IMR-90 (cell line): ENCODE measurements at regions not wholly inside any gene's neighbourhood (a gene's known extent, or its start where the extent isn't known, plus 50 kb on each side); places are given as distances from the start of the nearest gene placed in this dataset.

ENCODE experiments used
- ATAC-seq: fragments of 200-7000 bp; cut with Tn5 transposase; 2 replicates; pipeline ENCODE4 v1.9.1; 2020; ENCODE audit warnings: low read depth, mild to moderate bottlenecking, moderate library complexity
- BruUV-seq: library from RNA; stranded (reverse); fragments of 400-500 nt; replicated peaks from 2 replicates; lab custom pipeline; 2021; lab: Mats Ljungman, UMichigan
- CTCF ChIA-PET: fragments of 300-600 bp; formaldehyde crosslinking; extraction: SDS; loops from one replicate; lab custom pipeline; 2021; ENCODE audit warnings: antibody characterized with exemption; lab: Yijun Ruan, JAX
- POLR2A ChIA-PET: fragments of 300-600 bp; sonication (Branson Sonifier 250); formaldehyde crosslinking; loops from one replicate; lab custom pipeline; 2022; ENCODE audit warnings: antibody characterized with exemption; ENCODE audit not compliant: unreplicated experiment; lab: Charles Lee
- DNase-seq: peaks from one replicate; pipeline ENCODE4 v3.0.0; 2013
- H2AFZ ChIP-seq: replicated peaks from 2 replicates; pipeline ENCODE3; 2013; ENCODE audit warnings: low read length, mild to moderate bottlenecking; ENCODE audit not compliant: poor library complexity
- H2AK5ac ChIP-seq: 2 replicates; pipeline ENCODE4 v1.6.1; 2013; ENCODE audit warnings: low read depth, low read length, inconsistent platforms
- H2AK9ac ChIP-seq: replicated peaks from 2 replicates; pipeline ENCODE3; 2013; ENCODE audit warnings: mild to moderate bottlenecking, low read depth, low read length, moderate library complexity; ENCODE audit not compliant: poor library complexity
- H2BK120ac ChIP-seq: 2 replicates; pipeline ENCODE4 v1.6.1; 2013; ENCODE audit warnings: low read depth, low read length, inconsistent platforms
- H2BK15ac ChIP-seq: 3 replicates; pipeline ENCODE4 v1.6.1; 2013; ENCODE audit warnings: low read depth, low read length, inconsistent platforms
- H2BK20ac ChIP-seq: 2 replicates; pipeline ENCODE4 v1.6.1; 2013; ENCODE audit warnings: low read depth, mild to moderate bottlenecking, inconsistent platforms, low read length, moderate library complexity
- H2BK5ac ChIP-seq: 2 replicates; pipeline ENCODE4 v1.6.1; 2013; ENCODE audit warnings: mild to moderate bottlenecking, low read depth, low read length, inconsistent platforms; ENCODE audit not compliant: poor library complexity, severe bottlenecking
- H3K14ac ChIP-seq: replicated peaks from 2 replicates; pipeline ENCODE4 v1.6.1; 2013; ENCODE audit warnings: low read depth, low read length, inconsistent platforms
- H3K18ac ChIP-seq: 2 replicates; pipeline ENCODE4 v1.6.1; 2013; ENCODE audit warnings: low read depth, low read length, control low read depth
- H3K23ac ChIP-seq: 2 replicates; pipeline ENCODE4 v1.6.1; 2013; ENCODE audit warnings: low read depth, low read length, inconsistent platforms
- H3K27ac ChIP-seq: 2 replicates; pipeline ENCODE4 v1.5.1; 2013; ENCODE audit warnings: mild to moderate bottlenecking, control low read depth, low read length; ENCODE audit not compliant: insufficient read depth
- H3K27me3 ChIP-seq: 2 replicates; pipeline ENCODE4 v1.6.1; 2013; ENCODE audit warnings: low read length; ENCODE audit not compliant: control insufficient read depth, insufficient read depth
- H3K36me3 ChIP-seq: 2 replicates; pipeline ENCODE4 v1.6.1; 2013; ENCODE audit warnings: low read length, mixed read lengths; ENCODE audit not compliant: control insufficient read depth, insufficient read depth
- H3K4ac ChIP-seq: 2 replicates; pipeline ENCODE4 v1.6.1; 2013; ENCODE audit warnings: low read depth, low read length, inconsistent platforms
- H3K4me1 ChIP-seq: 2 replicates; pipeline ENCODE4 v1.6.1; 2013; ENCODE audit warnings: low read length, mixed read lengths; ENCODE audit not compliant: control insufficient read depth, insufficient read depth
- H3K4me2 ChIP-seq: 2 replicates; pipeline ENCODE4 v1.6.1; 2013; ENCODE audit warnings: low read depth, mild to moderate bottlenecking, control low read depth, low read length, moderate library complexity
- H3K4me3 ChIP-seq: 2 replicates; pipeline ENCODE4 v1.5.1; 2013; ENCODE audit warnings: low read depth, mild to moderate bottlenecking, control low read depth, low read length, moderate library complexity; ENCODE audit not compliant: insufficient read depth
- H3K56ac ChIP-seq: 2 replicates; pipeline ENCODE4 v1.6.1; 2013; ENCODE audit warnings: low read length, inconsistent platforms; ENCODE audit not compliant: insufficient read depth; ENCODE audit errors: extremely low read depth
- H3K79me1 ChIP-seq, 2 experiments: 2 replicates each; pipeline ENCODE4 v1.6.1; 2013; ENCODE audit warnings: low read length in 2 of 2, inconsistent platforms in 1 of 2, low read depth in 1 of 2
- H3K9ac ChIP-seq: 2 replicates; pipeline ENCODE4 v1.6.1; 2013; ENCODE audit warnings: low read depth, low read length, control low read depth
- H3K9me1 ChIP-seq: 2 replicates; pipeline ENCODE4 v1.6.1; 2013; ENCODE audit warnings: low read length, inconsistent platforms; ENCODE audit not compliant: insufficient read depth
- H3K9me3 ChIP-seq: 2 replicates; pipeline ENCODE4 v1.6.1; 2013; ENCODE audit warnings: low read length; ENCODE audit not compliant: control insufficient read depth, insufficient read depth
- H4K20me1 ChIP-seq: 2 replicates; pipeline ENCODE4 v1.6.1; 2013; ENCODE audit warnings: low read length, inconsistent platforms; ENCODE audit not compliant: insufficient read depth
- H4K5ac ChIP-seq: 2 replicates; pipeline ENCODE4 v1.6.1; 2013; ENCODE audit warnings: mild to moderate bottlenecking, low read depth, low read length, control low read depth
- H4K8ac ChIP-seq, 2 experiments: 2 replicates each; pipeline ENCODE4 v1.6.1; 2013; ENCODE audit warnings: low read depth in 2 of 2, low read length in 2 of 2, control low read depth in 1 of 2, inconsistent platforms in 1 of 2
- H4K91ac ChIP-seq: 2 replicates; pipeline ENCODE4 v1.6.1; 2013; ENCODE audit warnings: low read depth, low read length, inconsistent platforms; ENCODE audit not compliant: insufficient read depth
- CHD1 ChIP-seq: IDR thresholded peaks from 2 replicates; pipeline ENCODE4 v1.6.1; 2012; ENCODE audit warnings: low read depth, low read length, improper control_type of control experiment
- MAFK ChIP-seq: IDR thresholded peaks from 2 replicates; pipeline ENCODE4 v1.6.1; 2012; ENCODE audit warnings: low read depth, low read length, improper control_type of control experiment
- MXI1 ChIP-seq: IDR thresholded peaks from 2 replicates; pipeline ENCODE4 v1.6.1; 2012; ENCODE audit warnings: low read depth, mild to moderate bottlenecking, low read length, moderate library complexity, borderline replicate concordance
- RAD21 ChIP-seq: IDR thresholded peaks from 2 replicates; pipeline ENCODE4 v1.6.1; 2012; ENCODE audit warnings: low read length, improper control_type of control experiment
- RFX5 ChIP-seq: IDR thresholded peaks from 2 replicates; pipeline ENCODE4 v1.8.0; 2012; ENCODE audit warnings: low read depth, mild to moderate bottlenecking, low read length, moderate library complexity
- SMC3 ChIP-seq: fragments of 150-350 bp; IDR thresholded peaks from 2 replicates; pipeline ENCODE4 v1.6.1; 2016; ENCODE audit warnings: low read depth, mild to moderate bottlenecking, antibody characterized with exemption, low read length, moderate library complexity
- WGBS, 2 experiments: methylation state at CpG; one replicate each; pipeline versions ENCODE4 v1.1.5 to v1.1.7; 2013; ENCODE audit warnings: missing lambda C conversion rate in 2 of 2; ENCODE audit not compliant: insufficient read length in 1 of 2; ENCODE audit errors: extremely low coverage in 2 of 2; 5-methylcytosine and 5-hydroxymethylcytosine counted together
- dilution Hi-C: fragments of 300-500 bp; cut with HindIII; formaldehyde crosslinking; loops from one replicate; pipeline ENCODE4 v1.14.3; 2018; ENCODE audit warnings: low sequenced_read_pairs; ENCODE audit not compliant: unreplicated experiment
- in situ Hi-C: fragments of 300-500 bp; cut with MboI; formaldehyde crosslinking; loops from 3 replicates; pipeline ENCODE4 v1.14.3; 2019; ENCODE audit warnings: low sequenced_read_pairs, inconsistent platforms, mixed read lengths
- intact Hi-C: fragments of 100-400 bp; cut with micrococcal nuclease; formaldehyde crosslinking; loops from 2 replicates; pipeline ENCODE4 v1.10.0; 2022

GRCh38 chr1:30371888-30372791, 351.2 kb downstream of the MATN1 start (continued):
- no peak for TF ChIP-seq MXI1

GRCh38 chr1:30371179-30371788, 352.1 kb downstream of the MATN1 start:
- Histone ChIP-seq H3K9me3 (no peaks in the 10 kb centered on the region), H3K36me3 (no peaks in the 10 kb centered on the region), H3K4ac (no peak overlapping the region), H2BK20ac (no peak overlapping the region), H3K9me1 (no peaks in the 10 kb centered on the region), H4K5ac (no peak overlapping the region), H2BK5ac (no peak overlapping the region), H2BK15ac (no peak overlapping the region), H3K27ac (no peak overlapping the region), H3K79me1 (no peaks in the 10 kb centered on the region), H3K27me3 (no peaks in the 10 kb centered on the region), H2AFZ (no peak overlapping the region), H3K4me1 (no peaks in the 10 kb centered on the region), H4K91ac (no peak overlapping the region), H2BK120ac (no peak overlapping the region), H2AK5ac (no peak overlapping the region), H3K23ac (no peak overlapping the region), H4K8ac (no peak overlapping the region), H3K9ac (no peak overlapping the region), H3K18ac (no peak overlapping the region), H3K14ac (no peak overlapping the region), H3K4me3 (no peak overlapping the region), H4K20me1 (no peaks in the 10 kb centered on the region), H2AK9ac (no peak overlapping the region), H3K56ac (no peak overlapping the region), H3K4me2 (no peak overlapping the region)
- in situ Hi-C loops = no loop called here
- TF ChIP-seq MAFK = no peak
- TF ChIP-seq CHD1 = no peak
- TF ChIP-seq SMC3 = no peak
- no peak for TF ChIP-seq RFX5
- no peak for TF ChIP-seq RAD21
- intact Hi-C loops = loop anchor here (10.0 kb wide), 1 partner anchor 456 kb away; no protein-coding TSS in a partner anchor
- dilution Hi-C loops = no loop called here
- ChIA-PET POLR2A (no interaction called here), CTCF (no interaction called here)
- DNase-seq (no peak), ATAC-seq (no peak)
- no TSS peak for BruUV-seq
- WGBS, 2 experiments = no CpG with 5 or more reads among the region's 9 CpGs
